SK-N-SH treated with all-trans-retinoic acid at 6 μM for 48 hours (cell line): ENCODE measurements at regions not wholly inside any gene's neighbourhood (a gene's known extent, or its start where the extent isn't known, plus 50 kb on each side); places are given as distances from the start of the nearest gene placed in this dataset.

Experiments
- ATAC-seq: fragments of 200-7000 bp; cut with Tn5 transposase; 3 replicates; pipeline ENCODE4 v1.9.1; 2020; ENCODE audit warnings: mild to moderate bottlenecking, moderate library complexity
- ARNTL ChIP-seq: fragments of 450-650 bp; formaldehyde crosslinking; IDR thresholded peaks from 2 replicates; pipeline ENCODE4 v1.5.0; 2020; ENCODE audit warnings: low read depth, mild to moderate bottlenecking, moderate library complexity, borderline replicate concordance
- BACH2 ChIP-seq: fragments of 250-450 bp; sonication (Bioruptor Pico); IDR thresholded peaks from 2 replicates; pipeline ENCODE4 v1.9.0; 2021; ENCODE audit warnings: mild to moderate bottlenecking, borderline replicate concordance
- CREB5 ChIP-seq: fragments of 250-450 bp; sonication (Bioruptor Pico); IDR thresholded peaks from 2 replicates; pipeline ENCODE4 v1.5.1; 2020; ENCODE audit warnings: low read depth, mild to moderate bottlenecking, moderate library complexity
- CSDC2 ChIP-seq: fragments of 250-450 bp; sonication (Bioruptor Pico); IDR thresholded peaks from 2 replicates; pipeline ENCODE4 v1.5.0; 2020; ENCODE audit warnings: mild to moderate bottlenecking, moderate library complexity
- CSRNP3 ChIP-seq: fragments of 250-450 bp; sonication (Bioruptor Pico); IDR thresholded peaks from 2 replicates; pipeline ENCODE4 v1.5.1; 2021; ENCODE audit warnings: mild to moderate bottlenecking, moderate library complexity
- ESRRG ChIP-seq: fragments of 250-450 bp; sonication (Bioruptor Pico); IDR thresholded peaks from 2 replicates; pipeline ENCODE4 v1.6.1; 2021; ENCODE audit warnings: mild to moderate bottlenecking
- GLIS3 ChIP-seq: fragments of 250-450 bp; sonication (Bioruptor Pico); IDR thresholded peaks from 2 replicates; pipeline ENCODE4 v1.5.0; 2020; ENCODE audit warnings: mild to moderate bottlenecking, moderate library complexity
- ISL1 ChIP-seq: fragments of 250-450 bp; sonication (Bioruptor Pico); IDR thresholded peaks from 2 replicates; pipeline ENCODE4 v2.1.2; 2022; ENCODE audit warnings: mild to moderate bottlenecking, moderate library complexity
- OSR1 ChIP-seq: fragments of 250-450 bp; sonication (Bioruptor Pico); IDR thresholded peaks from 2 replicates; pipeline ENCODE4 v1.8.0; 2022; ENCODE audit warnings: moderate library complexity, mild to moderate bottlenecking, inconsistent platforms
- PATZ1 ChIP-seq: fragments of 250-450 bp; sonication (Bioruptor Pico); IDR thresholded peaks from 2 replicates; pipeline ENCODE4 v1.8.0; 2020; ENCODE audit warnings: mild to moderate bottlenecking, moderate library complexity, borderline replicate concordance
- POU6F1 ChIP-seq: fragments of 250-450 bp; sonication (Bioruptor Pico); IDR thresholded peaks from 2 replicates; pipeline ENCODE4 v1.8.0; 2021; ENCODE audit warnings: low read depth, mild to moderate bottlenecking, moderate library complexity, borderline replicate concordance
- PPARA ChIP-seq: fragments of 250-450 bp; sonication (Bioruptor Pico); IDR thresholded peaks from 2 replicates; pipeline ENCODE4 v1.5.0; 2020; ENCODE audit warnings: mild to moderate bottlenecking, borderline replicate concordance
- SNAI2 ChIP-seq: fragments of 250-450 bp; sonication (Bioruptor Pico); IDR thresholded peaks from 2 replicates; pipeline ENCODE4 v1.5.0; 2020; ENCODE audit warnings: mild to moderate bottlenecking, moderate library complexity
- TCF4 ChIP-seq: fragments of 250-450 bp; sonication (Bioruptor Pico); IDR thresholded peaks from 2 replicates; pipeline ENCODE4 v1.8.0; 2021; ENCODE audit warnings: mild to moderate bottlenecking, moderate library complexity, borderline replicate concordance
- TOX ChIP-seq: fragments of 250-450 bp; sonication (Bioruptor Pico); IDR thresholded peaks from 2 replicates; pipeline ENCODE4 v1.8.0; 2021; ENCODE audit warnings: mild to moderate bottlenecking, moderate library complexity, borderline replicate concordance
- TSHZ2 ChIP-seq: fragments of 250-450 bp; sonication (Bioruptor Pico); IDR thresholded peaks from 2 replicates; pipeline ENCODE4 v1.5.0; 2020; ENCODE audit warnings: mild to moderate bottlenecking, moderate library complexity
- ZC3H10 ChIP-seq: fragments of 250-450 bp; sonication (Bioruptor Pico); IDR thresholded peaks from 2 replicates; pipeline ENCODE4 v1.5.1; 2021; ENCODE audit warnings: mild to moderate bottlenecking, moderate library complexity
- ZFP3 ChIP-seq: fragments of 250-450 bp; sonication (Bioruptor Pico); IDR thresholded peaks from 2 replicates; pipeline ENCODE4 v1.5.0; 2020; ENCODE audit warnings: mild to moderate bottlenecking, moderate library complexity
- ZFP30 ChIP-seq: fragments of 450-650 bp; formaldehyde crosslinking; IDR thresholded peaks from 2 replicates; pipeline ENCODE4 v1.5.0; 2022; ENCODE audit warnings: mild to moderate bottlenecking, moderate library complexity
- ZNF565 ChIP-seq: fragments of 450-650 bp; formaldehyde crosslinking; conservative IDR thresholded peaks from 2 replicates; pipeline ENCODE4 v1.5.0; 2020; ENCODE audit warnings: low read depth, mild to moderate bottlenecking, moderate library complexity
- ZNF70 ChIP-seq: fragments of 450-650 bp; formaldehyde crosslinking; IDR thresholded peaks from 2 replicates; pipeline ENCODE4 v1.5.0; 2020; ENCODE audit warnings: mild to moderate bottlenecking, moderate library complexity
- ZNF8 ChIP-seq: fragments of 450-650 bp; formaldehyde crosslinking; IDR thresholded peaks from 2 replicates; pipeline ENCODE4 v1.5.0; 2020; ENCODE audit warnings: mild to moderate bottlenecking, moderate library complexity

- no peak for ATAC-seq
- TF ChIP-seq ZFP3 (no peak), CSRNP3 (CRISPR knock-in tag) (no peak), TSHZ2 (no peak), OSR1 (CRISPR knock-in tag) (no peak), ZNF8 (CRISPR knock-in tag) (no peak), ISL1 (CRISPR knock-in tag) (no peak), TOX (no peak), PATZ1 (CRISPR knock-in tag) (no peak), PPARA (no peak), ZFP30 (CRISPR knock-in tag) (no peak), ARNTL (CRISPR knock-in tag) (no peak), ESRRG (CRISPR knock-in tag) (no peak), POU6F1 (no peak)
- TF ChIP-seq, all 23 proteins: peak for 0
Measured at GRCh38 chr6:170180671-170181337, 110.1 kb downstream of the DLL1 start.

GRCh38 chr6:170179616-170180324, 111.1 kb downstream of the DLL1 start:
- ATAC-seq = no peak
- TF ChIP-seq ZC3H10 (no peak), POU6F1 (no peak), CSRNP3 (CRISPR knock-in tag) (no peak), ZNF565 (CRISPR knock-in tag) (no peak), PPARA (no peak), PATZ1 (CRISPR knock-in tag) (no peak), ZFP3 (no peak), CSDC2 (no peak), CREB5 (no peak), SNAI2 (no peak), OSR1 (CRISPR knock-in tag) (no peak), ISL1 (CRISPR knock-in tag) (no peak), ZFP30 (CRISPR knock-in tag) (no peak), TOX (no peak), GLIS3 (no peak), ZNF70 (CRISPR knock-in tag) (no peak), TCF4 (CRISPR knock-in tag) (no peak), BACH2 (CRISPR knock-in tag) (no peak)
